ENCODE measurements at regions not wholly inside any gene's neighbourhood (a gene's known extent, or its start where the extent isn't known, plus 50 kb on each side); places are given as distances from the start of the nearest gene placed in this dataset.

DNA sequence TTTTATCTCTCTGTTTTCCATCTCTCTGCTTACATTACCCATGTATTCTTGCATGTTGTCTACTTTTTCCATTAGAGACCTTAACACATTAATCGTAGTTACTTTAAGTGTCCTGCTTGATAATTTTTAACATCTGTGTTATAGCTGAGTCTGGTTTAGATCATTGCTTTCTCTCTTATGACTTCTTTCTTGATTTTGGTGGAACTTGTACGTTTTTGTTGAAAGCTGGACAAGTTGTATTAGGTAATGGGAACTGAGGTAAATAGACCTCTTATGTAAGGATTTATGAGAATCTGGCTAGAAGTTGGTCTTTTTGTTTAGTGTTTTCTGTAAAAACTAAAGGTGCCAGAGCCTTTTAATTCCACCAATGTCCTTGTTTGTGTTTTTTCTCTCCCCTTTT is 100.8 kb upstream of the LYZL2 start:
- Histone ChIP-seq H2AFZ (ENCODE audit: low read length) (no peak overlapping the region), H3K9ac (ENCODE audit: insufficient read depth, low read length) (no peak overlapping the region), H3K4me3 (replicated peaks in 1 of 4; ENCODE audit: control extremely low read depth in 1 of 4, insufficient read depth in 1 of 4, low read depth in 3 of 4, low read length in 4 of 4) (no peak overlapping the region), H4K20me1 (ENCODE audit: control insufficient read depth, extremely low read depth, insufficient read depth, low read length) (no peaks in the 10 kb centered on the region), H3K4me2 (ENCODE audit: extremely low read depth, insufficient read depth, low read length) (no peak overlapping the region), H3K9me3 (ENCODE audit: control insufficient read depth, insufficient read depth, low read depth, low read length) (no peaks in the 10 kb centered on the region), H3K79me2 (ENCODE audit: control insufficient read depth, insufficient read depth, low read length) (no peaks in the 10 kb centered on the region), H3K27me3 (ENCODE audit: control insufficient read depth, insufficient read depth, low read length) (no peaks in the 10 kb centered on the region), H3K27ac (ENCODE audit: insufficient read depth, low read length) (no peak overlapping the region), H3K36me3 (ENCODE audit: control insufficient read depth, insufficient read depth, low read length) (no peaks in the 10 kb centered on the region), H3K4me1 (ENCODE audit: control insufficient read depth, extremely low read depth, insufficient read depth, low read length) (peaks cover 2% of the 10 kb centered on the region)
- no peak for TF ChIP-seq EZH2 (IDR thresholded peaks at IDR 0.05; ENCODE audit: low read length, missing control alignments)
- TF ChIP-seq, protein P1, sequence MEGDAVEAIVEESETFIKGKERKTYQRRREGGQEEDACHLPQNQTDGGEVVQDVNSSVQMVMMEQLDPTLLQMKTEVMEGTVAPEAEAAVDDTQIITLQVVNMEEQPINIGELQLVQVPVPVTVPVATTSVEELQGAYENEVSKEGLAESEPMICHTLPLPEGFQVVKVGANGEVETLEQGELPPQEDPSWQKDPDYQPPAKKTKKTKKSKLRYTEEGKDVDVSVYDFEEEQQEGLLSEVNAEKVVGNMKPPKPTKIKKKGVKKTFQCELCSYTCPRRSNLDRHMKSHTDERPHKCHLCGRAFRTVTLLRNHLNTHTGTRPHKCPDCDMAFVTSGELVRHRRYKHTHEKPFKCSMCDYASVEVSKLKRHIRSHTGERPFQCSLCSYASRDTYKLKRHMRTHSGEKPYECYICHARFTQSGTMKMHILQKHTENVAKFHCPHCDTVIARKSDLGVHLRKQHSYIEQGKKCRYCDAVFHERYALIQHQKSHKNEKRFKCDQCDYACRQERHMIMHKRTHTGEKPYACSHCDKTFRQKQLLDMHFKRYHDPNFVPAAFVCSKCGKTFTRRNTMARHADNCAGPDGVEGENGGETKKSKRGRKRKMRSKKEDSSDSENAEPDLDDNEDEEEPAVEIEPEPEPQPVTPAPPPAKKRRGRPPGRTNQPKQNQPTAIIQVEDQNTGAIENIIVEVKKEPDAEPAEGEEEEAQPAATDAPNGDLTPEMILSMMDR (conservative IDR thresholded peaks at IDR 0.05 in 1 of 2, IDR thresholded peaks at IDR 0.05 in 1 of 2; ENCODE audit: low read depth in 1 of 2, low read length in 2 of 2): no peak
- no peak for DNase-seq (ENCODE audit: low read depth in 2 of 2)

DNA sequence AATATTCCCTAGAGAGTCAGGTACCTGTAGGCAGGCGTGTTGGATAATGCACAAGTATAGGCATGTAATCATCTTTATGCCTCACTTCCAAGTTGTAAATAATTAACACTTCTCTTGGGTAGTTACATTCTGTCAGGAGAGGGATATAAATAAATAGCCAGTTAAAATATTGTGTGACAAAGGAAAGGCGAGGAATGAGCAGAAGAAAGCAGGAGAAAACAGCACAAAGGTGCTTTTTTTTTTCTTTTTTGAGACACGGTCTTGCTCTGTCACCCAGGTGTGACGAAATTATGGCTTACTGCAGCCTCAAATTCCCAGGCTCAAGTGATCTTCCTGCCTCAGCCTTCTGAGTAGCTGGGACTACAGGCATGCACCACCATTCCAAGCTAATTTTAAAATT is 99.2 kb upstream of the LYZL2 start:
- no peaks in the 10 kb centered on the region for H3K9me3 ChIP-seq (ENCODE audit: control insufficient read depth, insufficient read depth, low read depth, low read length)
- TF ChIP-seq EZH2 (IDR thresholded peaks at IDR 0.05; ENCODE audit: low read length, missing control alignments): no peak
- TF ChIP-seq, protein P1 (conservative IDR thresholded peaks at IDR 0.05 in 1 of 2, IDR thresholded peaks at IDR 0.05 in 1 of 2; ENCODE audit: low read depth in 1 of 2, low read length in 2 of 2): no peak

DNA sequence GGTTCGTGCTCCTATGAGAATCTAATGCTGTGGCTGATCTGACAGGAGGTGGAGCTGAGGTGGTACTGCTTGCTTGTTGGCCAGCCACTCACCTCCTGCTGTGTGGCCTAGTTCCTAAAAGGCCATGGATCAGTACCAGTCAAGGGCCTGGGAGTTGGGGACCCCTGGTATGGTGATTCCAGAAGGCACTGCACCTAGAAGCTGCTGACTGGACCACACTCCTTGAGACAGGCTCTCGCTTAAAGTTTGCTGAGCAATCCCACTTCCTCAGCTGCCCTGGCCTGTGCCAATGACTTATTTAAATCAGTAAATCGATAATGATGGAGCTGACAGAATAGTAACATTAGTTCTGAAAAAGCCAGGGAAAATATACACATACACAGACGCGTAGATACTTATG is 98.6 kb upstream of the LYZL2 start:
- Histone ChIP-seq H3K27me3 (ENCODE audit: control insufficient read depth, insufficient read depth, low read length) (no peaks in the 10 kb centered on the region), H3K4me2 (ENCODE audit: extremely low read depth, insufficient read depth, low read length) (no peak overlapping the region), H2AFZ (ENCODE audit: low read length) (no peak overlapping the region), H3K9me3 (ENCODE audit: control insufficient read depth, insufficient read depth, low read depth, low read length) (no peaks in the 10 kb centered on the region), H3K36me3 (ENCODE audit: control insufficient read depth, insufficient read depth, low read length) (no peaks in the 10 kb centered on the region), H3K4me3 (replicated peaks in 1 of 4; ENCODE audit: control extremely low read depth in 1 of 4, insufficient read depth in 1 of 4, low read depth in 3 of 4, low read length in 4 of 4) (no peak overlapping the region), H3K9ac (ENCODE audit: insufficient read depth, low read length) (no peak overlapping the region), H4K20me1 (ENCODE audit: control insufficient read depth, extremely low read depth, insufficient read depth, low read length) (no peaks in the 10 kb centered on the region), H3K4me1 (ENCODE audit: control insufficient read depth, extremely low read depth, insufficient read depth, low read length) (peaks cover 2% of the 10 kb centered on the region), H3K79me2 (ENCODE audit: control insufficient read depth, insufficient read depth, low read length) (no peaks in the 10 kb centered on the region), H3K27ac (ENCODE audit: insufficient read depth, low read length) (no peak overlapping the region)
- TF ChIP-seq, protein P1 (conservative IDR thresholded peaks at IDR 0.05 in 1 of 2, IDR thresholded peaks at IDR 0.05 in 1 of 2; ENCODE audit: low read depth in 1 of 2, low read length in 2 of 2): no peak
- TF ChIP-seq EZH2 (IDR thresholded peaks at IDR 0.05; ENCODE audit: low read length, missing control alignments): no peak
- DNase-seq (ENCODE audit: low read depth in 2 of 2): no peak

More for the DNA sequence above, 99.2 kb upstream of the LYZL2 start:
- Histone ChIP-seq H3K4me3 (replicated peaks in 1 of 4; ENCODE audit: control extremely low read depth in 1 of 4, insufficient read depth in 1 of 4, low read depth in 3 of 4, low read length in 4 of 4) (no peak overlapping the region), H4K20me1 (ENCODE audit: control insufficient read depth, extremely low read depth, insufficient read depth, low read length) (no peaks in the 10 kb centered on the region), H3K27ac (ENCODE audit: insufficient read depth, low read length) (no peak overlapping the region), H2AFZ (ENCODE audit: low read length) (no peak overlapping the region), H3K4me2 (ENCODE audit: extremely low read depth, insufficient read depth, low read length) (no peak overlapping the region), H3K9ac (ENCODE audit: insufficient read depth, low read length) (no peak overlapping the region), H3K27me3 (ENCODE audit: control insufficient read depth, insufficient read depth, low read length) (no peaks in the 10 kb centered on the region), H3K36me3 (ENCODE audit: control insufficient read depth, insufficient read depth, low read length) (no peaks in the 10 kb centered on the region), H3K4me1 (ENCODE audit: control insufficient read depth, extremely low read depth, insufficient read depth, low read length) (peaks cover 2% of the 10 kb centered on the region), H3K79me2 (ENCODE audit: control insufficient read depth, insufficient read depth, low read length) (no peaks in the 10 kb centered on the region)
- no peak for DNase-seq (ENCODE audit: low read depth in 2 of 2)
